GM12892 (cell line): ENCODE measurements at regions not wholly inside any gene's neighbourhood (a gene's known extent, or its start where the extent isn't known, plus 50 kb on each side); places are given as distances from the start of the nearest gene placed in this dataset.

Experiments used
- DNase-seq: peaks from one replicate; pipeline ENCODE4 v3.0.0; 2011; ENCODE audit not compliant: insufficient read length
- FAIRE-seq: peaks from 2 replicates; lab custom pipeline; 2011; peaks lifted over from hg19 to GRCh38; lab: Jason Lieb, UNC
- POLR2A ChIP-seq: IDR thresholded peaks from 2 replicates; pipeline ENCODE4 v1.6.1; 2011; ENCODE audit warnings: low read depth, low read length, control low read depth
- POLR2AphosphoS5 ChIP-seq: IDR thresholded peaks from 2 replicates; pipeline ENCODE4 v1.6.1; 2011; ENCODE audit warnings: low read depth, low read length, control low read depth
- TAF1 ChIP-seq: IDR thresholded peaks from 2 replicates; pipeline ENCODE4 v1.6.1; 2011; ENCODE audit warnings: low read depth, mild to moderate bottlenecking, control low read depth, low read length, borderline replicate concordance

DNA sequence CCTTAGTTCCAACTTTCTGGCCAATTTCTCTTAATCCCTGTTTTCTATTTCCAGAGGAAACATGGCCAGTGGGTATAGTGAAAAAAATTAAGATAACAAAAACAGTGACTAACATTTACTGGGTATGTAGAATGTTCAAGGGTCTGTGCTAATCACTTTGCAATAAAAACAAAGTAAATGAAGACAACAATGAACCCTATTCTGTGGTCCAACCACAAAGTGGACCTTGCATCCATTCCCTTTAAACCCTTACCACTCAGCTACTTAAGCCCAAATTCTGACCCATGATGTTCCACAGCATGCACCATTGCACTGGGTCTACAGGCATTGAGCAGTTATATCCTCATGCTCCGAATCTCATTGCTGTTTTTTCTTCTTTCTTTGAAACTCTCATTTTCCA lies 179.9 kb upstream of the PRKCQ start:
- TF ChIP-seq POLR2A = no peak
- TF ChIP-seq POLR2AphosphoS5 = no peak
- TF ChIP-seq TAF1 = no peak
- no peak for FAIRE-seq

DNA sequence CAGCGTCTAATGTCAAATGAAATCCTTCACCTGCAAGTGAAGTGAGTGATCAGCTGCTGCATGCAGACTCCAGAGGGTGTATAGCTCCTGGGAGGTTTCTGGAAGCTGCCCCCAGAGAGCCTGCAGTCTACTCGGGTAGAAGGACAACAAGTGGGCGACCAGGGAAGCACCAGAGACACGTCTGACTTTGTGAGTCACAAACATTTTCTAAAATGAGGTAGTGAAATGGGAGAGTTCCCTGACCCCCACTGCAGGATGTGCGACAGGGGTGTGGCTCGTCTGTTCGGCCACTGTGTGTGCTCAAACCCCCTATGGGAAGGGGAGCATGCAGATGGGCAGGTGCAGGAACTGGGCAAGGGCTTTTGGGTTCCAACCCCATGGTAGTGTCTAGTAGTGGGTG lies 177.1 kb upstream of the PRKCQ start:
- DNase-seq (no peak), FAIRE-seq (no peak)
- no peak for TF ChIP-seq TAF1
- TF ChIP-seq POLR2A = no peak
- TF ChIP-seq POLR2AphosphoS5 = no peak

More for the DNA sequence above, 179.9 kb upstream of the PRKCQ start:
- no peak for DNase-seq

DNA sequence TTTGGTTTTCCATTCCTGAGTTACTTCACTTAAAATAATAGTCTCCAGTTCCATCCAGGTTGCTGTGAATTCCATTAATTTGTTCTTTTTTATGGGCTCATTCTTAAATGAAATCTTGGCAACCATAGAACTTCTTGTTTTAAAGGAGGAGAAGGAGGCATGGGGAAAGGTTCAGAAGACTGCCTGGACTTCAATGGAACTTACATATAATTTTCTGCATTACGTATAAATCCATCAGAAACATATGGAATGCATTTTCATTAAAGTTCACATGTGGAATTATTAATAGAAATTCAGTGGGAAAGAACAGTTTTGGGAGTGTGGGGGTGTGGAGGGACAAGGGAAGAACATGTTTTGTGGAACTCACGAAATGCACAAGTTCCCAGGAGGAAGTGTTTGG lies 176.6 kb upstream of the PRKCQ start:
- DNase-seq (no peak), FAIRE-seq (no peak)
- no peak for TF ChIP-seq POLR2A
- no peak for TF ChIP-seq POLR2AphosphoS5
- TF ChIP-seq TAF1 = no peak

GRCh38 chr10:6755781-6756460 lies 175.8 kb upstream of the PRKCQ start:
- DNase-seq (no peak), FAIRE-seq (no peak)
- TF ChIP-seq POLR2A (no peak), POLR2AphosphoS5 (no peak), TAF1 (no peak)

- DNase-seq (no peak), FAIRE-seq (no peak)
- TF ChIP-seq POLR2A = no peak
- no peak for TF ChIP-seq TAF1
- no peak for TF ChIP-seq POLR2AphosphoS5
Observed at GRCh38 chr10:6753644-6754043, 173.6 kb upstream of the PRKCQ start.

DNA sequence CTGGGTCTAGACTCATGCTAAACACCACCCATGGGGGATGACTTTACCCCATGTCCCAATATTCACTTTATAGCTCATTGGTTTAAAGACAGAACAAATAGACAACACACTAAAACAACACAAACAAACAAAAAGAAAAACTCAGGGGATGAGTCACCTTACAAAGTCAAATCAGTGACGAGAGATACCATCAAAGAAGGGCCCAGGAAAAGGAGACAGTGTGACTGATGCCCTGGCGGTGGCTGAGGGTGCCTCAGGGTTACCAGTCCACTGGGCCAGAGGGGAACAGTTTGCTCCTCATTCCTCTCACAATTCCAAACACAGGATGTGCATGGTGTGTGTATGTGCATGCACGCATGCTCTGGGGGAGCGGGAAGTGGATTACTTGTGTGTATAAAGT lies 171.3 kb upstream of the PRKCQ start:
- DNase-seq (no peak), FAIRE-seq (no peak)
- TF ChIP-seq POLR2A (no peak), TAF1 (no peak), POLR2AphosphoS5 (no peak)

GRCh38 chr10:6748981-6749635 lies 169.0 kb upstream of the PRKCQ start:
- DNase-seq = no peak
- TF ChIP-seq POLR2AphosphoS5 (no peak), POLR2A (no peak), TAF1 (no peak)
- no peak for FAIRE-seq

DNA sequence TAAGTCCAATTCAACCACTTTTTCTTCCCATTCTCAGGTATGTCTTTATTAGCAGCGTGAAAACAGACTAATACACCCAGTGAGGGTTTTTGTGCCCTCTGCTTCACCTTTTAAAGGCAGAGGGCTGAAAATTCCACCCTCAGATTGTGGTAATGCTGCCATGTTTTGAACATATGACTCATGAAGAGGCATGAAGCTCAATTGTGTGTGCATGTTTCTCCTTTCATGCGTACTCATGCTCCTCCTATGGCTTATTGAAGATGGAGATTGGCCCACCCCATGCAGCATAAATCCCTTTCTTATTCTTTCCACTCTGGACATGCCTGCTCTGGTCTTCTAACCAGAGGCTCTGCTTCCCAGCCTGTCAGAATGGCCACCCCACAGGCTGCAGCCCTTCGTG lies 168.0 kb upstream of the PRKCQ start:
- FAIRE-seq (no peak), DNase-seq (no peak)
- no peak for TF ChIP-seq POLR2A
- no peak for TF ChIP-seq POLR2AphosphoS5
- TF ChIP-seq TAF1 = no peak

DNA sequence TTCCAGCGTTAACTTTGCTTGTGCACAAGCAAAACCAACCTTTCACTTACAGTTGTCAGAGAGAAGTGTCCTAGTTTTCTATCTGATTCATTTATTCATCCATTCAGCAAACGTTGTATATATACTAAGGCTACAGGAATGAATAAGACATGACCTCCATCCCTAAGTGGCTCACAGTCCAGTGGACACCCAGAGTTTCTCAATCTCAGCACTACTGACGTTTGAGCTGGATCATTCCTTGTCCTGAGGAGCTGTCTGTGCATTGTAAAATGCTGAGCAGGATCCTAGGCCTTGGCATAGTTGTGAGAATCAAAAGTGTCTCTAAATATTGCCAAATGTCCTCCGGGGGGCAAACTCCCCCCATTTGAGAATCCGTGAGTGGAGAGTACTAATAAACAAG lies 166.7 kb upstream of the PRKCQ start:
- no peak for TF ChIP-seq POLR2A
- TF ChIP-seq POLR2AphosphoS5 = no peak
- TF ChIP-seq TAF1 = no peak
- FAIRE-seq = no peak
- DNase-seq = no peak

DNA sequence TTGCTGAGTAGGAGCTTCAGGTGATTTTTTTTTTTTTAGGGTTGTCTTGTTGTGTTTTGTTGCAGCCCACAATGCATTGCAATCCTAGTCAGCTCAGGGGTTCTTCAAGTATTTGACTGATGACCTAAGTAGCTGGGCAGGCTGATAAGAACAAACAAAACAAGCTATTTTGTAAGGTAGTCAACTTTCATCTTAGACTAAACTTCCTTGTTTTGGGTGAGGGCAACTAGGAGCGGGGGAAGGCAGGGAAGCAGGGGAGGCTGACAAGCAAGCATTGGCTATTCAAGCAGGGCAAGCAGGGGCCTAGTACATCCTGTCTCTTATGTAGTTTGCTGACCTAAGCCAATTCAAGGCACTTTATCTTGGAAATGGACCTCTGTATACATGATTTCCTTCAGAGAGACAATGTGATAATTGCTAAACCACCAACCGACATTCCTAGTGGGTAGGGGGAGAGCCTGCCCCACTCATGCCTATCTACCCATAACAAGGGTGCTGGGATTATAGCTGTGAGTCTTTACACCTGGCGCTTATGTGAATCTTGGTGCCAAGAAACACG lies 163.3 kb upstream of the PRKCQ start:
- FAIRE-seq (no peak), DNase-seq (no peak)
- TF ChIP-seq POLR2AphosphoS5 (no peak), TAF1 (no peak), POLR2A (no peak)

DNA sequence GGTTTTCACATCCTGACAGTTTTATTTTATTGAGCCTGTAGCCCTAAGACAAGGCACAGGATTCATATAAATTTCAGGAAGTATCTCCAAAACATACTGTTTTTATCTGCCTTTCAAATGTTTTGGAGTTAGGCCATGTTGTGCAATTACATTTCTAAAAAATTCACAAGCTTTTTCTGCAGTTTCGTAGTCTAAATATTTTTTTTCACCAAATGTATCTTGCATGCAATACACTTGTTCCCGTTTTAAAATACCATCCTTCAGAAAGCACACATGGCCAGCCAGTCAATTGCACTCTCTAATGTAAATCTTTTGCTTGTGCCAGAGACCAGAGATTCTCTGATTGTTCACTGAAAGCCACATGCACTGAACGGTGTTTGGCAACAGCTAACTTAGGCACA lies 161.5 kb upstream of the PRKCQ start:
- DNase-seq (no peak), FAIRE-seq (no peak)
- TF ChIP-seq POLR2AphosphoS5 = no peak
- no peak for TF ChIP-seq POLR2A
- no peak for TF ChIP-seq TAF1

- no peak for DNase-seq
- TF ChIP-seq POLR2AphosphoS5 = no peak
- no peak for TF ChIP-seq TAF1
- TF ChIP-seq POLR2A = no peak
- FAIRE-seq = no peak
Observed at GRCh38 chr10:6739530-6740174, 159.6 kb upstream of the PRKCQ start.

DNA sequence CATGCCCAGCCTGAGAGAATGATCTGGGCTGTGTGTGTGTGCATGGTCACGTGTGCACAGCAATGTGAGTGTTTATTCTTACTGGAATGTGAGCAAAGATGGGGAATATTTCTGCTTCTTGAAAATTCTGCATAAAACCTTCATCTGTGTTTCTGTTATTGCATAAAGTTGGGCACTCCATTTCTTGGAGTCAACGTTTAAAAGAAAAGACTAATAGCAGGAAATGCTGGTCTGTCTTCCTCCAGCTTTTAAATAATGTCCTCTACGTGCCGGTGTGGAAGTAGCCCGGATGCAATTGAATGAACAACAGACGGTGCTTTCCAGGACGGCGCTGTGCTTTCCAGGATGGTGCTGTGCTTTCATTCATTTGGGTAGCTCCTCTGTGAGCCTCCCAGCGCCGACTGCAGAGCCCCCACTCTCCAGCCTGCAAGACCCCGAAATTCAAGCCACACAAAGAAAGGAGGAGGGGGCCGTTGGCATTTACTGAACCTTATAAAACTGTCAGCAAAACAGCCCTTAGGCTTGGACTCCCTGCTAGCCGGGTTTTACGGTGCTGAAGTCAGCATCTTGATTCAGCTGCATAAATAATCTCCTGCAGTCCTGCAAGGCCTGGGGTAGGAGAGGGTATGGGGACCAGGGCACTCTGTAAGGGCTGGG lies 158.2 kb upstream of the PRKCQ start:
- TF ChIP-seq POLR2A = no peak
- no peak for TF ChIP-seq TAF1
- TF ChIP-seq POLR2AphosphoS5 = no peak
- DNase-seq (no peak), FAIRE-seq (no peak)
